ENCODE measurements at regions not wholly inside any gene's neighbourhood (a gene's known extent, or its start where the extent isn't known, plus 50 kb on each side); places are given as distances from the start of the nearest gene placed in this dataset.

- DNase-seq (ENCODE audit: extremely low spot score, unreplicated experiment), result no peak
- TF ChIP-seq, protein P1, sequence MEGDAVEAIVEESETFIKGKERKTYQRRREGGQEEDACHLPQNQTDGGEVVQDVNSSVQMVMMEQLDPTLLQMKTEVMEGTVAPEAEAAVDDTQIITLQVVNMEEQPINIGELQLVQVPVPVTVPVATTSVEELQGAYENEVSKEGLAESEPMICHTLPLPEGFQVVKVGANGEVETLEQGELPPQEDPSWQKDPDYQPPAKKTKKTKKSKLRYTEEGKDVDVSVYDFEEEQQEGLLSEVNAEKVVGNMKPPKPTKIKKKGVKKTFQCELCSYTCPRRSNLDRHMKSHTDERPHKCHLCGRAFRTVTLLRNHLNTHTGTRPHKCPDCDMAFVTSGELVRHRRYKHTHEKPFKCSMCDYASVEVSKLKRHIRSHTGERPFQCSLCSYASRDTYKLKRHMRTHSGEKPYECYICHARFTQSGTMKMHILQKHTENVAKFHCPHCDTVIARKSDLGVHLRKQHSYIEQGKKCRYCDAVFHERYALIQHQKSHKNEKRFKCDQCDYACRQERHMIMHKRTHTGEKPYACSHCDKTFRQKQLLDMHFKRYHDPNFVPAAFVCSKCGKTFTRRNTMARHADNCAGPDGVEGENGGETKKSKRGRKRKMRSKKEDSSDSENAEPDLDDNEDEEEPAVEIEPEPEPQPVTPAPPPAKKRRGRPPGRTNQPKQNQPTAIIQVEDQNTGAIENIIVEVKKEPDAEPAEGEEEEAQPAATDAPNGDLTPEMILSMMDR (conservative IDR thresholded peaks at IDR 0.05), result no peak
- Mint-ChIP-seq H3K36me3 (no peaks in the 10 kb centered on the region), H3K4me3 (no peak overlapping the region), H3K9me3 (no peaks in the 10 kb centered on the region), H3K4me1 (ENCODE audit: unreplicated experiment) (peaks cover 10% of the 10 kb centered on the region), H3K27me3 (no peaks in the 10 kb centered on the region), H3K27ac (no peak overlapping the region)
Observed at GRCh38 chr10:31188792-31189406, 130.1 kb upstream of the ZEB1 start.

GRCh38 chr10:31190488-31190887 lies 128.5 kb upstream of the ZEB1 start:
- TF ChIP-seq, protein P1 (conservative IDR thresholded peaks at IDR 0.05), result no peak
- Mint-ChIP-seq H3K27ac (no peak overlapping the region), H3K9me3 (no peaks in the 10 kb centered on the region), H3K27me3 (no peaks in the 10 kb centered on the region), H3K36me3 (no peaks in the 10 kb centered on the region), H3K4me3 (no peak overlapping the region), H3K4me1 (ENCODE audit: unreplicated experiment) (peaks cover 10% of the 10 kb centered on the region)
- no peak for DNase-seq (ENCODE audit: extremely low spot score, unreplicated experiment)

- Mint-ChIP-seq H3K36me3 (no peaks in the 10 kb centered on the region), H3K27me3 (no peaks in the 10 kb centered on the region), H3K9me3 (no peaks in the 10 kb centered on the region), H3K27ac (no peak overlapping the region), H3K4me3 (no peak overlapping the region), H3K4me1 (ENCODE audit: unreplicated experiment) (no peaks in the 10 kb centered on the region)
- TF ChIP-seq, protein P1 (conservative IDR thresholded peaks at IDR 0.05), result no peak
- no peak for DNase-seq (ENCODE audit: extremely low spot score, unreplicated experiment)
Observed at GRCh38 chr10:31192475-31192874, 126.5 kb upstream of the ZEB1 start.

GRCh38 chr10:31194986-31195385 lies 124.0 kb upstream of the ZEB1 start:
- Mint-ChIP-seq H3K9me3 (no peaks in the 10 kb centered on the region), H3K36me3 (no peaks in the 10 kb centered on the region), H3K27ac (no peak overlapping the region), H3K27me3 (no peaks in the 10 kb centered on the region), H3K4me1 (ENCODE audit: unreplicated experiment) (no peaks in the 10 kb centered on the region), H3K4me3 (no peak overlapping the region)
- DNase-seq (ENCODE audit: extremely low spot score, unreplicated experiment), result no peak
- TF ChIP-seq, protein P1 (conservative IDR thresholded peaks at IDR 0.05), result no peak

DNA sequence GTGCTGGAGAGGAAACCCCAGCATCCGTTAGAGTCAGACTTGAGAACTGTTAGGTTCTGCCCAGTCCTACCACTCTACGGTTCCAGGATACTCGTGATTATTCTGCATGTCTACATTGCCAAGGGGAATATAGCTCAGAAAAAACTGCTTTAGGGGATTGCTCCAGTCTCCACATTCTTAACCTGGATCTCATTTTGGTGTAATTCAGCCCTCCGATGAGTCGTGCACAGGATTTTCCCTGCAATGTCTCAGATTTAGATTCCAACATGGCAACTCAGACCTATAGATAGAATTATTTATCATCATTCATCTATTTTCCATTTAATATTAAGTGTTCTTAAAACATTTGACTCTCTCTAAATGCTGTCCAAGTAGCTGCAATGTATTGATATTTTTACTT lies 121.1 kb upstream of the ZEB1 start:
- Mint-ChIP-seq H3K27me3 (no peaks in the 10 kb centered on the region), H3K4me1 (ENCODE audit: unreplicated experiment) (no peaks in the 10 kb centered on the region), H3K4me3 (no peak overlapping the region), H3K9me3 (no peaks in the 10 kb centered on the region), H3K36me3 (no peaks in the 10 kb centered on the region), H3K27ac (no peak overlapping the region)
- TF ChIP-seq, protein P1 (conservative IDR thresholded peaks at IDR 0.05), result no peak
- DNase-seq (ENCODE audit: extremely low spot score, unreplicated experiment), result no peak

DNA sequence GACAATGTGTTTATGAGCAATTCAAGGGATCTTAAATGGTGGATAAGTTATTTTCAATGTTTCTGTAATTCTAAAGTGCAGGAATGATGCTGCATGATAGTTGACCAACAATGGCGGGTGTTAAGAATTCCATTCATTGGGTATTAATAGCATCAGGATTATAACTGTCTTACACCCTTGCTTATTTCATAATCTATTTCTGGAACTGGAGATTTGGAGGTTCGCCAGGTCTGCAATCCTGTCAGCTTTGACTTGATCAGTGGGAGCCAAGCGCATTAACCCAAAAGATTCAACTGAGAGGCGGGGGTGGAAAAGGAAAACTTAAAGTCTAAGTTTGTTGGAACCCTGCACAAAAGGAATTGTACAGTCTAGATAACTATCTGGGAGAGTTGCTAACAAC lies 114.9 kb upstream of the ZEB1 start:
- Mint-ChIP-seq H3K4me1 (ENCODE audit: unreplicated experiment) (no peaks in the 10 kb centered on the region), H3K27ac (no peak overlapping the region), H3K27me3 (no peaks in the 10 kb centered on the region), H3K9me3 (no peaks in the 10 kb centered on the region), H3K36me3 (no peaks in the 10 kb centered on the region), H3K4me3 (no peak overlapping the region)
- TF ChIP-seq, protein P1 (conservative IDR thresholded peaks at IDR 0.05), result no peak
- no peak for DNase-seq (ENCODE audit: extremely low spot score, unreplicated experiment)
